ENCODE measurements at regions not wholly inside any gene's neighbourhood (a gene's known extent, or its start where the extent isn't known, plus 50 kb on each side); places are given as distances from the start of the nearest gene placed in this dataset.

DNA sequence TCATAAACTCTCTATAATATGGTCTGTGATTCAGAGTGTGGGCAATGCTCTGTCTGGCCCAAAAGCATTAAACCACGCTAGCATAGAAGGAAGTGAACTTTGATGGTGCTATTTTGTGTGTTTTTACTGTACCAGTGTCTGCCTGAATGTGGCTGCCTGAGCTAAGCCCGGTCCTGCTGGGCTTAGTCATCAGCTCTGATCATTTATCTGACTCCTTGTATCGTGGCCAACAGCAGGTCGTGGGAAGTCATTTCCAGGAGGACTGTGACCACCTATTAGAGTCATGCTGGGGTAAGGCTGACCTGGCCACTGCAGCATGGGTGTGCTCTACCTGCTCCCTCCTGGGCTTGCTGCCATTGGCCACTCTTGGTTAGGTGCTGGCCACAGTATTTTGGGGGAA lies 239.1 kb upstream of the CEP162 start:
- Histone ChIP-seq H3K9me3 (ENCODE audit: control insufficient read depth in 1 of 2, insufficient read depth in 1 of 2, low read length in 2 of 2) (no peaks in the 10 kb centered on the region), H3K27ac (ENCODE audit: low read depth in 1 of 2, low read length in 2 of 2) (no peak overlapping the region), H3K27me3 (ENCODE audit: control insufficient read depth in 1 of 2, insufficient read depth in 2 of 2, low read length in 2 of 2) (no peaks in the 10 kb centered on the region), H3K4me1 (ENCODE audit: insufficient read depth, low read length) (no peaks in the 10 kb centered on the region), H3K36me3 (ENCODE audit: insufficient read depth, low read length) (no peaks in the 10 kb centered on the region), H3K4me3 (ENCODE audit: low read length) (no peak overlapping the region)
- H3K9me3 Mint-ChIP-seq, result peaks cover 8% of the 10 kb centered on the region
- POLR2A ChIA-PET, result no interaction called here
- CTCF ChIA-PET, result no interaction called here
- no peaks in the 10 kb centered on the region for H3K27me3 Mint-ChIP-seq
- no peak overlapping the region for H3K27ac Mint-ChIP-seq
- H3K36me3 Mint-ChIP-seq (ENCODE audit: low read depth), result no peaks in the 10 kb centered on the region
- ATAC-seq (ENCODE audit: poor library complexity) (no peak), DNase-seq (no peak)
- intact Hi-C loops (cut with DNase I, micrococcal nuclease), result no loop called here
- no peaks in the 10 kb centered on the region for H3K4me1 Mint-ChIP-seq (ENCODE audit: low read depth)
- H3K4me3 Mint-ChIP-seq, result no peak overlapping the region
- no peak for TF ChIP-seq CTCF (IDR thresholded peaks at IDR 0.05)

- Histone ChIP-seq H3K9me3 (ENCODE audit: control insufficient read depth in 1 of 2, insufficient read depth in 1 of 2, low read length in 2 of 2) (no peaks in the 10 kb centered on the region), H3K27ac (ENCODE audit: low read depth in 1 of 2, low read length in 2 of 2) (no peak overlapping the region), H3K36me3 (ENCODE audit: insufficient read depth, low read length) (no peaks in the 10 kb centered on the region), H3K4me3 (ENCODE audit: low read length) (no peak overlapping the region), H3K4me1 (ENCODE audit: insufficient read depth, low read length) (no peaks in the 10 kb centered on the region), H3K27me3 (ENCODE audit: control insufficient read depth in 1 of 2, insufficient read depth in 2 of 2, low read length in 2 of 2) (no peaks in the 10 kb centered on the region)
- no peaks in the 10 kb centered on the region for H3K36me3 Mint-ChIP-seq (ENCODE audit: low read depth)
- TF ChIP-seq CTCF (IDR thresholded peaks at IDR 0.05), result no peak
- intact Hi-C loops (cut with DNase I, micrococcal nuclease), result no loop called here
- no peaks in the 10 kb centered on the region for H3K27me3 Mint-ChIP-seq
- H3K4me1 Mint-ChIP-seq (ENCODE audit: low read depth), result no peaks in the 10 kb centered on the region
- DNase-seq, result no peak
- H3K9me3 Mint-ChIP-seq, result peaks cover 8% of the 10 kb centered on the region
- ATAC-seq (ENCODE audit: poor library complexity), result no peak
- POLR2A ChIA-PET, result no interaction called here
- no peak overlapping the region for H3K27ac Mint-ChIP-seq
- no peak overlapping the region for H3K4me3 Mint-ChIP-seq
- CTCF ChIA-PET, result no interaction called here
Observed at GRCh38 chr6:84464471-84464870, 237.0 kb upstream of the CEP162 start.

DNA sequence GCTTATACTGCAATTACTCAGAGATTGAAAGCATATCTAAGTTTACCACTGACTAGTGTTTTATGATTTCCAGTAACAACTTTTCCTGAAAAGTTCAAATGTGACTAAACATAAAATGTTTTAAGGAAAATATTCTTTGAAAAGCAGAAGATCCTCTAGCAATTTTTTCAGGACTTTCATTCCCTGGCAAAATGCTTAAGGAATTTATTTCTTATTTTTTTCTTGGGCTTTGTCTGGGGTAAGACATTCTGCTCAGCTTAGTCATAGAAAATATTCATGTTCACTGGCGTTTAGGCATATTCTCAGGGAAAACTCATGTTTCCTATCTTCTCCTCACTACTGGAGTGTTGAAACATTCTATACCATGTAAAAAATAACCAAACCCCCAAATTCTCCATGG lies 235.3 kb upstream of the CEP162 start:
- no peak overlapping the region for H3K27ac Mint-ChIP-seq
- no peaks in the 10 kb centered on the region for H3K36me3 Mint-ChIP-seq (ENCODE audit: low read depth)
- Histone ChIP-seq H3K27me3 (ENCODE audit: control insufficient read depth in 1 of 2, insufficient read depth in 2 of 2, low read length in 2 of 2) (no peaks in the 10 kb centered on the region), H3K36me3 (ENCODE audit: insufficient read depth, low read length) (no peaks in the 10 kb centered on the region), H3K9me3 (ENCODE audit: control insufficient read depth in 1 of 2, insufficient read depth in 1 of 2, low read length in 2 of 2) (no peaks in the 10 kb centered on the region), H3K27ac (ENCODE audit: low read depth in 1 of 2, low read length in 2 of 2) (no peak overlapping the region), H3K4me1 (ENCODE audit: insufficient read depth, low read length) (no peaks in the 10 kb centered on the region), H3K4me3 (ENCODE audit: low read length) (no peak overlapping the region)
- H3K9me3 Mint-ChIP-seq, result peaks cover 3% of the 10 kb centered on the region
- intact Hi-C loops (cut with DNase I, micrococcal nuclease), result no loop called here
- H3K4me3 Mint-ChIP-seq, result no peak overlapping the region
- no peak for DNase-seq
- ChIA-PET POLR2A (no interaction called here), CTCF (no interaction called here)
- no peaks in the 10 kb centered on the region for H3K27me3 Mint-ChIP-seq
- TF ChIP-seq CTCF (IDR thresholded peaks at IDR 0.05), result no peak
- no peaks in the 10 kb centered on the region for H3K4me1 Mint-ChIP-seq (ENCODE audit: low read depth)
- no peak for ATAC-seq (ENCODE audit: poor library complexity)
